Retinal pigment epithelial cell (primary cell): ENCODE measurements at regions not wholly inside any gene's neighbourhood (a gene's known extent, or its start where the extent isn't known, plus 50 kb on each side); places are given as distances from the start of the nearest gene placed in this dataset.

Source experiments
- DNase-seq: peaks from one replicate; pipeline ENCODE4 v3.0.0-alpha.2; 2010; ENCODE audit warnings: low read depth
- H3K4me3 ChIP-seq: 2 replicates; pipeline ENCODE4 v1.5.1; 2011; ENCODE audit warnings: mild to moderate bottlenecking, low read length, control low read depth, moderate library complexity
- CTCF ChIP-seq: conservative IDR thresholded peaks from 2 replicates; pipeline ENCODE4 v1.5.1; 2011; ENCODE audit warnings: low read depth, low read length, control low read depth, inconsistent platforms

GRCh38 chr2:52765735-52766134 lies 1001.9 kb upstream of the CHAC2 start:
- no peak for DNase-seq
- no peak for TF ChIP-seq CTCF
- no peak overlapping the region for H3K4me3 ChIP-seq

GRCh38 chr2:52749764-52750163 lies 1017.8 kb upstream of the CHAC2 start:
- no peak for DNase-seq
- no peak for TF ChIP-seq CTCF
- no peak overlapping the region for H3K4me3 ChIP-seq

- no peak for TF ChIP-seq CTCF
Observed at GRCh38 chr2:52745144-52745543, 1022.5 kb upstream of the CHAC2 start.

GRCh38 chr2:52732849-52733395 lies 1034.7 kb upstream of the CHAC2 start:
- no peak overlapping the region for H3K4me3 ChIP-seq
- no peak for DNase-seq
- no peak for TF ChIP-seq CTCF

More at GRCh38 chr2:52745144-52745543, 1022.5 kb upstream of the CHAC2 start:
- no peak overlapping the region for H3K4me3 ChIP-seq
- no peak for DNase-seq

- no peak for TF ChIP-seq CTCF
Observed at GRCh38 chr2:52724585-52724984, 1043.0 kb upstream of the CHAC2 start.

GRCh38 chr2:52717836-52718235 lies 1049.8 kb upstream of the CHAC2 start:
- no peak for TF ChIP-seq CTCF
- DNase-seq: no peak
- H3K4me3 ChIP-seq: no peak overlapping the region

More at GRCh38 chr2:52724585-52724984, 1043.0 kb upstream of the CHAC2 start:
- no peak overlapping the region for H3K4me3 ChIP-seq
- no peak for DNase-seq

GRCh38 chr2:52710810-52711618 lies 1056.6 kb upstream of the CHAC2 start:
- TF ChIP-seq CTCF: no peak
- H3K4me3 ChIP-seq: no peak overlapping the region
- no peak for DNase-seq
